Breast epithelium (tissue), 4 donors: ENCODE measurements at regions not wholly inside any gene's neighbourhood (a gene's known extent, or its start where the extent isn't known, plus 50 kb on each side); places are given as distances from the start of the nearest gene placed in this dataset.

ENCODE experiments used
- DNase-seq, 2 donors: peaks; one replicate each; pipeline ENCODE4 v3.0.0-alpha.2; 2019; ENCODE audit warnings: low spot score in 2 of 2
- H3K27ac ChIP-seq, 2 donors: fragments of 200-600 bp; sonication (generic) in 1 of 2; one replicate each; pipeline ENCODE4 v1.5.1; 2016 to 2019; ENCODE audit warnings: mild to moderate bottlenecking in 1 of 2
- H3K27me3 ChIP-seq, 2 donors: fragments of 200-600 bp; sonication (generic) in 1 of 2; one replicate each; pipeline versions ENCODE4 v1.5.1 to v1.6.0; 2017 to 2019; ENCODE audit warnings: control low read depth in 1 of 2, mild to moderate bottlenecking in 1 of 2
- H3K36me3 ChIP-seq: fragments of 200-600 bp; one replicate; pipeline ENCODE4 v1.5.1; 2019
- H3K4me1 ChIP-seq, 2 donors: fragments of 200-600 bp; sonication (generic); one replicate each; pipeline ENCODE4 v1.5.1; 2016 to 2019; ENCODE audit warnings: control low read depth in 1 of 2
- H3K4me3 ChIP-seq, 3 donors: fragments of 200-600 bp; sonication (generic); 1 replicate in 2 of 3; 2 replicates in 1 of 3; pipeline ENCODE4 v1.5.1; 2016 to 2019; ENCODE audit warnings: mild to moderate bottlenecking in 3 of 3, moderate library complexity in 2 of 3
- H3K9me3 ChIP-seq, 2 donors: fragments of 200-600 bp; sonication (generic) in 1 of 2; one replicate each; pipeline ENCODE4 v1.5.1; 2016 to 2019; ENCODE audit warnings: control low read depth in 1 of 2
- POLR2A ChIP-seq: fragments of 450-650 bp; IDR thresholded peaks from one replicate; pipeline ENCODE4 v1.6.1; 2016; ENCODE audit warnings: antibody characterized with exemption, mild to moderate bottlenecking, moderate library complexity
- POLR2AphosphoS5 ChIP-seq, 3 donors: sonication (generic); formaldehyde crosslinking; IDR thresholded peaks; one replicate each; pipeline ENCODE4 v1.6.1; 2017; ENCODE audit warnings: antibody characterized with exemption in 3 of 3
- intact Hi-C: fragments of 100-400 bp; cut with DNase I; formaldehyde crosslinking; loops from one replicate; pipeline ENCODE4 v1.15.1; 2023; ENCODE audit warnings: low total_unique reads
- TF ChIP-seq, protein P1 (sequence below), 3 donors: fragments of 450-650 bp; IDR thresholded peaks; one replicate each; pipeline ENCODE4 v1.5.1; 2016 to 2017; ENCODE audit warnings: antibody characterized with exemption in 3 of 3, mild to moderate bottlenecking in 3 of 3, moderate library complexity in 3 of 3

DNA sequence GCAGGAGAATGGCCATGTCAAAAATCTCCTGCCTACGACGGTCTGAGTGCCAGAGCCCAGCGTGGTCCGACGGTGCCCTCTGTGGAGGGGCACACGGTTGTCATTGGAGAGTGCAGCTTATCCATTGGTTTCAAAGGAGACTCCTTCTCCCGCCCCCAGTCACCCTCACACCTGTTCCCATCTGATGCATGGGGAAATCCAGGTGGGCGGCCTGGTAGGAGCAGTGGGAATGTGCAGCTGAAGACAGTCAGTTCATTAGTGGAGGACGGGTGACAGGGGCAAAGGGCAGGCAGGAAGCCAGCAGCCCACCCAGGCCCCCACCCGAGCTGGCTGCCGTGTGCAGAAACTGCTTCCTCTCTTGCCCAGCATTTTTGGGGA, 162.3 kb downstream of the IRF8 start:
- intact Hi-C loops = no loop called here

DNA sequence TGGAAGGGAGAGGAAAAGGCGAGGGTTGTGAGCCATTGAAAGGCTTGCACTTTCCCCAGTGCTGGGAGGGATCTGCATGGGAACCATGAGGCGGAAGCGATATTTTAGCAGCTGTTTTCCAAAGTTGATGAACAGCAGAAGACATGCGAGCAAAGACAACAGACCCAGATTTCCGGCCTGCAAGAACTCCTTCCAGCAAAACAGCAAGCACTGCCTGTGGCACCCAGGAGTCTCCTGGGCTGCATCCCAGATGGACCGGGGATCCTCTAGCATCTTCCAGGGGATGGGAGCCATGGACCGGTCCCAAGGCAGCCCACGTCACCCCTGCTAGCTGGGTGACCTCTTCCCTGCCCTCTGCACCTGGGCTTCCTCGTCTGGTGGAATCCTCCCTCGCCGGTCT, 162.8 kb downstream of the IRF8 start:
- Histone ChIP-seq H3K9me3 (no peaks in the 10 kb centered on the region), H3K27ac (no peak overlapping the region)
- no peak for DNase-seq

More for the DNA sequence above, 162.3 kb downstream of the IRF8 start:
- Histone ChIP-seq H3K36me3 (no peaks in the 10 kb centered on the region), H3K27me3 (peaks cover 0 to 13% of the 10 kb centered on the region in 2 donors), H3K27ac (no peak overlapping the region), H3K9me3 (no peaks in the 10 kb centered on the region), H3K4me3 (no peak overlapping the region), H3K4me1 (no peaks in the 10 kb centered on the region)
- TF ChIP-seq POLR2A (no peak), POLR2AphosphoS5 (IDR thresholded peaks at IDR 0.05) (no peak)
- TF ChIP-seq, protein P1, sequence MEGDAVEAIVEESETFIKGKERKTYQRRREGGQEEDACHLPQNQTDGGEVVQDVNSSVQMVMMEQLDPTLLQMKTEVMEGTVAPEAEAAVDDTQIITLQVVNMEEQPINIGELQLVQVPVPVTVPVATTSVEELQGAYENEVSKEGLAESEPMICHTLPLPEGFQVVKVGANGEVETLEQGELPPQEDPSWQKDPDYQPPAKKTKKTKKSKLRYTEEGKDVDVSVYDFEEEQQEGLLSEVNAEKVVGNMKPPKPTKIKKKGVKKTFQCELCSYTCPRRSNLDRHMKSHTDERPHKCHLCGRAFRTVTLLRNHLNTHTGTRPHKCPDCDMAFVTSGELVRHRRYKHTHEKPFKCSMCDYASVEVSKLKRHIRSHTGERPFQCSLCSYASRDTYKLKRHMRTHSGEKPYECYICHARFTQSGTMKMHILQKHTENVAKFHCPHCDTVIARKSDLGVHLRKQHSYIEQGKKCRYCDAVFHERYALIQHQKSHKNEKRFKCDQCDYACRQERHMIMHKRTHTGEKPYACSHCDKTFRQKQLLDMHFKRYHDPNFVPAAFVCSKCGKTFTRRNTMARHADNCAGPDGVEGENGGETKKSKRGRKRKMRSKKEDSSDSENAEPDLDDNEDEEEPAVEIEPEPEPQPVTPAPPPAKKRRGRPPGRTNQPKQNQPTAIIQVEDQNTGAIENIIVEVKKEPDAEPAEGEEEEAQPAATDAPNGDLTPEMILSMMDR (IDR thresholded peaks at IDR 0.05) = no peak
- no peak for DNase-seq

DNA sequence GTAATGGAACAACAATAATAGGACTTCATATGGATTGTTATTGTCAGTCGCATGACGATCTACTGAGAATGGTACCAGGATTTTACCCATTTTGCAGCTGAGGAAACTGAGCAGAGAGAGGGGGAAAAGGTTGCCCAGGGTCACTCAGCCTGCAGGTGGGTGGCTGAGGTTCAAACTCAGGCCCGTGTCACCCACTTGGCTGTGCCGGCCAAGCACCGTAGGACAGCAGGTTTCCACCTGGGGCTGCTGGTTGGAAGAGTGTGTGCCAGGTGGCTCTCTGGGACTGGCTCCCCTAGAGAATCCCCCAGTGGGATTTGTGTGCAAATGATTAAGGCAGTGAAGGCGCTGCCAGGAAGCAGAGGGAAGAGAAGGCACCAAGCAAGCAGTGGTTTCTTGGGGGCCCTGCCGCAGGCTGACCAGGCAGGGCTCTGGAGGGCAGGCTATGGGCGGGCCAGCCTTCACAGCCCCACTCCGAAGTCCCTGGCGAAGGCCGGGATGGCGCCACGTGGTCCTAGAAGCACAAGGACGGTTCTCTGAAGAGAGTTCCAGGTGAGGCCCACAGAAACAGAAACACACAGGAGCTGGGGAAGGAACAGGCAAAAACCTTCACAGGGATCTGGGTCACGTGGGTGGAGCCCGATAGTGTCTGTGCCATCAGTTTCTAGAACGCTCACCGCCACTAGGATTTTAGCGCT, 163.5 kb downstream of the IRF8 start:
- no peaks in the 10 kb centered on the region for H3K9me3 ChIP-seq
- TF ChIP-seq POLR2AphosphoS5 (IDR thresholded peaks at IDR 0.05) = no peak
- TF ChIP-seq, protein P1 (IDR thresholded peaks at IDR 0.05) = no peak
- no peak for TF ChIP-seq POLR2A
- no peak for DNase-seq
- intact Hi-C loops = no loop called here
- H3K27me3 ChIP-seq = peaks cover 0 to 21% of the 10 kb centered on the region in 2 donors
- no peaks in the 10 kb centered on the region for H3K36me3 ChIP-seq
- no peak overlapping the region for H3K27ac ChIP-seq
- H3K4me3 ChIP-seq = no peak overlapping the region
- no peaks in the 10 kb centered on the region for H3K4me1 ChIP-seq

More for the DNA sequence above, 162.8 kb downstream of the IRF8 start:
- H3K36me3 ChIP-seq = no peaks in the 10 kb centered on the region
- intact Hi-C loops = no loop called here
- H3K27me3 ChIP-seq = peaks cover 0 to 16% of the 10 kb centered on the region in 2 donors
- TF ChIP-seq POLR2A = no peak
- no peak for TF ChIP-seq POLR2AphosphoS5 (IDR thresholded peaks at IDR 0.05)
- TF ChIP-seq, protein P1 (IDR thresholded peaks at IDR 0.05) = no peak
- no peaks in the 10 kb centered on the region for H3K4me1 ChIP-seq
- H3K4me3 ChIP-seq = no peak overlapping the region

DNA sequence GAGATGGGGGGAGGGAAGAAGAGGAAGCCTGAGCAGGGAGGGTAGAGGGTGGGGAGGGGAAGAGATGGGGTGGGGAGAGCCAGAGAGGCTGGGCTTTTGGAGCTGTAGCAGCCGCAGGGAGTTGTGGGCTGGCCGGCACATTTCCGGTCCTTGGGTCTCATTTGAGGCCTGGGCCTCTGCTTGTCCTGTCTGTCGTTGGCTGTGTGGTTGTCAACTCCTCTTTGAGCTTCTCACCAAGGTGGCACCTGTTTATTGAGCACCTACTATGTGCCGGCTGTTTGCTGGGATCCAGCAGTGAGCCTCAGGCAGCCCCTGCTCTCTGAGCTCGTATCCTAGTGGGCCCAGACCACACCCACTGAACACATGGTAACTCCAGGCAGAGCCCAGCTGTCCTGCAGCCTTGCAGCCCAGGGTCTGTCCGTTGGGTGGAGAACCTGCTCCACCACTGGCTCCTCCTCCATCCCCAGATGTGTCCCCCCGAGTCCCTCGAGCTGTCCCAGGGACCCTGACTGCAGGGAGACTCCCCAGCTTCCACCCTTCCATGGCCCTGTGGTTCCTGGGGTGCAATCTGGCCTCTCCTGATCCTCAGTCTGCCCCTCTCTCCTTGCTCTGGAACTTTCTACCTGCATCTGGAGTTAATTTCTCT, 164.9 kb downstream of the IRF8 start:
- TF ChIP-seq POLR2AphosphoS5 (IDR thresholded peaks at IDR 0.05) (no peak), POLR2A (no peak)
- TF ChIP-seq, protein P1 (IDR thresholded peaks at IDR 0.05) = no peak
- H3K4me1 ChIP-seq = no peaks in the 10 kb centered on the region
- no peaks in the 10 kb centered on the region for H3K36me3 ChIP-seq
- H3K4me3 ChIP-seq = no peak overlapping the region
- H3K9me3 ChIP-seq = no peaks in the 10 kb centered on the region
- intact Hi-C loops = no loop called here
- peaks cover 0 to 33% of the 10 kb centered on the region in 2 donors for H3K27me3 ChIP-seq
- H3K27ac ChIP-seq = no peak overlapping the region
- DNase-seq = no peak
